ENCODE measurements at regions not wholly inside any gene's neighbourhood (a gene's known extent, or its start where the extent isn't known, plus 50 kb on each side); places are given as distances from the start of the nearest gene placed in this dataset.
"Not testable (repeated sequence)": the region's sequence is repeated elsewhere in the genome, so short reads cannot be mapped to it uniquely, and the experiment has no call there.

GRCh38 chr9:30519756-30520155, 1864.7 kb upstream of the ACO1 start:
- no peak for DNase-seq (ENCODE audit: low spot score)
- Mint-ChIP-seq H3K27me3 (ENCODE audit: low read depth) (no peaks in the 10 kb centered on the region), H3K27ac (no peak overlapping the region), H3K36me3 (ENCODE audit: low read depth) (no peaks in the 10 kb centered on the region), H3K4me1 (ENCODE audit: low read depth) (no peaks in the 10 kb centered on the region), H3K4me3 (no peak overlapping the region), H3K9me3 (no peaks in the 10 kb centered on the region)

GRCh38 chr9:30522061-30522460, 1862.4 kb upstream of the ACO1 start:
- Mint-ChIP-seq H3K36me3 (ENCODE audit: low read depth) (no peaks in the 10 kb centered on the region), H3K4me1 (ENCODE audit: low read depth) (no peaks in the 10 kb centered on the region), H3K4me3 (no peak overlapping the region), H3K27me3 (ENCODE audit: low read depth) (no peaks in the 10 kb centered on the region), H3K9me3 (no peaks in the 10 kb centered on the region), H3K27ac (no peak overlapping the region)
- no peak for DNase-seq (ENCODE audit: low spot score)

GRCh38 chr9:30522486-30522885, 1862.0 kb upstream of the ACO1 start:
- no peaks in the 10 kb centered on the region for H3K36me3 Mint-ChIP-seq (ENCODE audit: low read depth)

DNA sequence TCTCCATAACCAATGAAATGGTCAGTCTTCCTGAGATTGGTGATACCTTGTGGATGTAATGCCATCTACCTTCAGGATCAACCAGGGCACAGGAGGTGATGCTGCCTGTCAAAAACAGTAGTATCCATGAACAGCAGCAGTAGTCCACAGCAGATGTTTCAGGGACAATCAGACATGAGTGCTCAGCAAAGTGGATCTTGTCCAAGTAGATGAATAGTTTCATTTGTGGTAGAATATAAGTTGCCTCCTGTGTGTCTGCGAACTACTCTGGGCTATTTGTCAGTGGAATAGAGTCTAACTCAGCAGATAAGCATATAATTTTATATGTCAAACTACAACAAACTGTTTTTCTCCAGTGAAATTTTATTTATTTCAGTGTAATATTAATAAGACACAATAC, 1860.1 kb upstream of the ACO1 start:
- Mint-ChIP-seq H3K4me3 (no peak overlapping the region), H3K36me3 (ENCODE audit: low read depth) (no peaks in the 10 kb centered on the region), H3K4me1 (ENCODE audit: low read depth) (no peaks in the 10 kb centered on the region), H3K27ac (no peak overlapping the region), H3K9me3 (no peaks in the 10 kb centered on the region), H3K27me3 (ENCODE audit: low read depth) (no peaks in the 10 kb centered on the region)
- DNase-seq (ENCODE audit: low spot score) = no peak

More at GRCh38 chr9:30522486-30522885, 1862.0 kb upstream of the ACO1 start:
- Mint-ChIP-seq H3K4me1 (ENCODE audit: low read depth) (no peaks in the 10 kb centered on the region), H3K4me3 (no peak overlapping the region), H3K27ac (no peak overlapping the region), H3K9me3 (no peaks in the 10 kb centered on the region), H3K27me3 (ENCODE audit: low read depth) (no peaks in the 10 kb centered on the region)
- DNase-seq (ENCODE audit: low spot score) = no peak

GRCh38 chr9:30534455-30534854, 1850.0 kb upstream of the ACO1 start:
- Mint-ChIP-seq H3K4me1 (ENCODE audit: low read depth) (no peaks in the 10 kb centered on the region), H3K27ac (no peak overlapping the region), H3K27me3 (ENCODE audit: low read depth) (no peaks in the 10 kb centered on the region), H3K9me3 (peaks cover 17% of the 10 kb centered on the region), H3K36me3 (ENCODE audit: low read depth) (no peaks in the 10 kb centered on the region), H3K4me3 (no peak overlapping the region)
- no peak for DNase-seq (ENCODE audit: low spot score)

DNA sequence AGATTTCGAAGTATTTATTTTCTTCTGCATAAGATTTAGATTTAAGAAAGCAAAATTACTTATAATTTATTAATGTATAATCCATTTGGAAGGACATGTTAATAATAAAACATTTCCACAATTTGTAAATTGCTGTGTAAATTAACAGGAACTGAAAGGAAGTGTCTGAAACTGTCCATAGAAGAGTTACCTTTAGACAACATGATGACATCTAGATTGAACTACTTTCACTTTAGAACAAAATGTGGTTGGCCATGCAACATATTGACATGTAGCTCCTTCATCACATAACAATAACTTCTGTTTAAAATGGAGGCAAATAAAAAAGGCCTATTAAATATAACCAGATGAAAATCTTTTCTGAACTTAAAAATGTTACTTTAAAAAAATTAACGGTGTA, 1849.5 kb upstream of the ACO1 start:
- no peak for DNase-seq (ENCODE audit: low spot score)
- H3K27ac Mint-ChIP-seq = no peak overlapping the region
- peaks cover 17% of the 10 kb centered on the region for H3K9me3 Mint-ChIP-seq
- H3K4me3 Mint-ChIP-seq = no peak overlapping the region
- no peaks in the 10 kb centered on the region for H3K4me1 Mint-ChIP-seq (ENCODE audit: low read depth)
- H3K36me3 Mint-ChIP-seq (ENCODE audit: low read depth) = no peaks in the 10 kb centered on the region
- H3K27me3 Mint-ChIP-seq (ENCODE audit: low read depth) = no peaks in the 10 kb centered on the region

DNA sequence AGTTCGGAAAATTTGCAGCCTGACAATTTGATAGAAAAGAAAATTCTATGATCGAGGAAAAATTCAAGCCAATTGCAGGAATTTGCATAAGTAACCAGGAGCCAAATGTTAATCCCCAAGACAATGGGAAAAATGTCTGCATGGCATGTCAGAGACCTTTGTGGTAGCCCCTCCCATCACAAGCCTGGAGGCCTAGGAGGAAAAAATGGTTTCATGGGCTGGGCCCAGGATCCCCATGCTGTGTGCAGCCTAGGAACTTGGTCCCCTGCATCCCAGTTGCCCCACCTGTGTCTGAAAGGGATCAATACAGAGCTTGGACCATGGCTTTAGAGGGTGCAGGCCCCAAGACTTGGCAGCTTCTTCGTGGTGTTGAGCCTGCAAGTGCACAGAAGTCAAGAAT, 1847.9 kb upstream of the ACO1 start:
- no peak for DNase-seq (ENCODE audit: low spot score)
- no peaks in the 10 kb centered on the region for H3K4me1 Mint-ChIP-seq (ENCODE audit: low read depth)
- H3K27ac Mint-ChIP-seq = no peak overlapping the region
- H3K27me3 Mint-ChIP-seq (ENCODE audit: low read depth) = no peaks in the 10 kb centered on the region
- H3K4me3 Mint-ChIP-seq = no peak overlapping the region
- peaks cover 21% of the 10 kb centered on the region for H3K9me3 Mint-ChIP-seq
- no peaks in the 10 kb centered on the region for H3K36me3 Mint-ChIP-seq (ENCODE audit: low read depth)

GRCh38 chr9:30539696-30540095, 1844.7 kb upstream of the ACO1 start:
- not testable (repeated sequence) for H3K27ac Mint-ChIP-seq; H3K4me3 Mint-ChIP-seq; DNase-seq (ENCODE audit: low spot score); H3K4me1 Mint-ChIP-seq (ENCODE audit: low read depth); H3K27me3 Mint-ChIP-seq (ENCODE audit: low read depth); H3K36me3 Mint-ChIP-seq (ENCODE audit: low read depth)
- peaks cover 21% of the 10 kb centered on the region for H3K9me3 Mint-ChIP-seq

- H3K4me1 Mint-ChIP-seq (ENCODE audit: low read depth) = no peaks in the 10 kb centered on the region
- peaks cover 7% of the 10 kb centered on the region for H3K9me3 Mint-ChIP-seq
- DNase-seq (ENCODE audit: low spot score) = no peak
- no peak overlapping the region for H3K4me3 Mint-ChIP-seq
- H3K27me3 Mint-ChIP-seq (ENCODE audit: low read depth) = no peaks in the 10 kb centered on the region
- no peak overlapping the region for H3K27ac Mint-ChIP-seq
- H3K36me3 Mint-ChIP-seq (ENCODE audit: low read depth) = no peaks in the 10 kb centered on the region
Measured at GRCh38 chr9:30574355-30575151, 1809.9 kb upstream of the ACO1 start.

DNA sequence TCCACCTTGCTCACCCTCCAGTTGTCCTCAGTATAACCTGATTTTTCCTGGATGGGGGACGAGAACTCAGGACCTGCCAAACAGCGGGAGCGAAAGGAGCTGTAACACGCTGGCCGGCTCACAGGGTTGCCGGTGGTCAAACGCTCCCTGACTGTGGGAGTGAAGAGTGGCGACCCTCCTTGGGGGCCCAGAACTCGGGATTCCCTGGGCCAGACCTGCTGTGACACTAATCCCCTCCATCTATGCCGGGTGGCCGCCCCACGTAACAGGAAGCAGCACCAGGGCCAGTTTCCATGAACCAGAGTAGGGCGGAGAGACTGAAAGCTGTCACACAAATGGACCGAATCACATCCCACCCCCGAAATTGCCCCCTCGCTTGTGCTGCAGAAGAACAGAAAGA, 1809.2 kb upstream of the ACO1 start:
- Mint-ChIP-seq H3K9me3 (peaks cover 6% of the 10 kb centered on the region), H3K4me1 (ENCODE audit: low read depth) (no peaks in the 10 kb centered on the region), H3K27ac (no peak overlapping the region), H3K27me3 (ENCODE audit: low read depth) (no peaks in the 10 kb centered on the region), H3K4me3 (no peak overlapping the region), H3K36me3 (ENCODE audit: low read depth) (no peaks in the 10 kb centered on the region)
- DNase-seq (ENCODE audit: low spot score) = no peak

DNA sequence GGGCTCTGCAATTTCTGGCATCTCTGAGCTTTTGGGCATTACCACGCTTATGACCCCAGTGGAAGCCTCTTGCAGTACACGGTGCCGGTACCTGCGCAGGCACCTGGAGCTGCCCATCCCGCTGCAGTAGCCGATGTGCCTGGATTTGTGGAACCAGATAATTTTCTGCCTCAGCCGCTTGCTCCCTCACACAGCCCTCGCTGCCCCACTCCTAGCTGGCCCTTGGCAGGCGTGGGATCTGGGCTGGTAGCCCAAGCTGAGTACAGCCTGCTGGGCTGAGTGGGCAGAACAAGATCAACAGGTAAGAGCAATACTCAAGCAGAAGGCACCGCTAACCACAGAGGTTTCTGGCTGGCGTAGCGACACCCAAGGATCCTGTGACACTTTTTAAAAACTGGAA, 1808.8 kb upstream of the ACO1 start:
- Mint-ChIP-seq H3K36me3 (ENCODE audit: low read depth) (no peaks in the 10 kb centered on the region), H3K9me3 (peaks cover 1% of the 10 kb centered on the region), H3K4me3 (no peak overlapping the region), H3K27ac (no peak overlapping the region), H3K27me3 (ENCODE audit: low read depth) (no peaks in the 10 kb centered on the region), H3K4me1 (ENCODE audit: low read depth) (no peaks in the 10 kb centered on the region)
- DNase-seq (ENCODE audit: low spot score) = no peak

GRCh38 chr9:30579810-30580209, 1804.6 kb upstream of the ACO1 start:
- no peak overlapping the region for H3K27ac Mint-ChIP-seq
- H3K4me3 Mint-ChIP-seq = no peak overlapping the region
- H3K36me3 Mint-ChIP-seq (ENCODE audit: low read depth) = no peaks in the 10 kb centered on the region
- no peaks in the 10 kb centered on the region for H3K27me3 Mint-ChIP-seq (ENCODE audit: low read depth)
- H3K9me3 Mint-ChIP-seq = no peaks in the 10 kb centered on the region
- H3K4me1 Mint-ChIP-seq (ENCODE audit: low read depth) = no peaks in the 10 kb centered on the region
- DNase-seq (ENCODE audit: low spot score) = no peak

DNA sequence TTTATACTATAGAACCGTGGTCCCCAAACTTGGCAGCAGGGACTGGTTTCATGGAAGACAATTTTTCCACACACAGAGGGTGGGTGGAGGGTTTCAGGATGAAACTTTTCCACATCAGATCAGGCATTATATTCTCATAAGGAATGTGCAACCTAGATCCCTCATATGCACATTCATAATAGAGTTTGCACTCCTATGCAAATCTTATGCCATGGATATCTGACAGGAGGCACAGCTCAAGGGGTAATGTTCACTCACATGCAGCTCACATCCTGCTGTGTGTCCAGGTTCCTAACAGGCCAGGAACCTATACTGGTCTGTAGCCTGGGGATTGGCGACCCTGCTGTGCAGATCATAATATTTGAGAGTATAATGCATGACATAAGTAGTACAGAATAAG, 1802.2 kb upstream of the ACO1 start:
- no peak for DNase-seq (ENCODE audit: low spot score)
- H3K9me3 Mint-ChIP-seq = no peaks in the 10 kb centered on the region
- no peaks in the 10 kb centered on the region for H3K27me3 Mint-ChIP-seq (ENCODE audit: low read depth)
- H3K4me3 Mint-ChIP-seq = no peak overlapping the region
- H3K4me1 Mint-ChIP-seq (ENCODE audit: low read depth) = no peaks in the 10 kb centered on the region
- H3K27ac Mint-ChIP-seq = no peak overlapping the region
- no peaks in the 10 kb centered on the region for H3K36me3 Mint-ChIP-seq (ENCODE audit: low read depth)

- no peaks in the 10 kb centered on the region for H3K36me3 Mint-ChIP-seq (ENCODE audit: low read depth)
- no peak for DNase-seq (ENCODE audit: low spot score)
- no peaks in the 10 kb centered on the region for H3K9me3 Mint-ChIP-seq
- no peak overlapping the region for H3K4me3 Mint-ChIP-seq
- H3K4me1 Mint-ChIP-seq (ENCODE audit: low read depth) = no peaks in the 10 kb centered on the region
- H3K27ac Mint-ChIP-seq = no peak overlapping the region
- no peaks in the 10 kb centered on the region for H3K27me3 Mint-ChIP-seq (ENCODE audit: low read depth)
Measured at GRCh38 chr9:30584559-30584958, 1799.9 kb upstream of the ACO1 start.

- H3K27ac Mint-ChIP-seq = no peak overlapping the region
- no peaks in the 10 kb centered on the region for H3K4me1 Mint-ChIP-seq (ENCODE audit: low read depth)
- no peaks in the 10 kb centered on the region for H3K36me3 Mint-ChIP-seq (ENCODE audit: low read depth)
- no peaks in the 10 kb centered on the region for H3K27me3 Mint-ChIP-seq (ENCODE audit: low read depth)
- DNase-seq (ENCODE audit: low spot score) = no peak
- H3K9me3 Mint-ChIP-seq = no peaks in the 10 kb centered on the region
- no peak overlapping the region for H3K4me3 Mint-ChIP-seq
Measured at GRCh38 chr9:30591461-30591860, 1793.0 kb upstream of the ACO1 start.

All from T-helper 2 cell treated with Interferon-gamma antibody and Interleukin-4, amounts not matched to agents 5 μg/mL and 100 μg/mL, for 36 hours (primary cell).